Glutamatergic neuron (in vitro differentiated cells): ENCODE measurements at regions not wholly inside any gene's neighbourhood (a gene's known extent, or its start where the extent isn't known, plus 50 kb on each side); places are given as distances from the start of the nearest gene placed in this dataset.

Experiments
- DNase-seq: peaks from one replicate; pipeline ENCODE4 v3.0.0; 2022
- H3K27ac Mint-ChIP-seq: one replicate; pipeline ENCODE4 v1.8.0; 2020; ENCODE audit warnings: mild to moderate bottlenecking, mixed read lengths, inconsistent platforms; ENCODE audit not compliant: unreplicated experiment
- H3K27me3 Mint-ChIP-seq: one replicate; pipeline ENCODE4 v1.8.0; 2020; ENCODE audit warnings: mild to moderate bottlenecking, moderate library complexity, mixed read lengths, inconsistent platforms; ENCODE audit not compliant: unreplicated experiment
- H3K36me3 Mint-ChIP-seq: one replicate; pipeline ENCODE4 v1.8.0; 2020; ENCODE audit warnings: mild to moderate bottlenecking, mixed read lengths, inconsistent platforms; ENCODE audit not compliant: unreplicated experiment
- H3K4me1 Mint-ChIP-seq: one replicate; pipeline ENCODE4 v1.8.0; 2020; ENCODE audit warnings: mild to moderate bottlenecking, low read depth, mixed read lengths, inconsistent platforms; ENCODE audit not compliant: unreplicated experiment
- H3K4me3 Mint-ChIP-seq: one replicate; pipeline ENCODE4 v1.8.0; 2020; ENCODE audit warnings: mild to moderate bottlenecking, mixed read lengths, inconsistent platforms; ENCODE audit not compliant: unreplicated experiment
- H3K9me3 Mint-ChIP-seq: one replicate; pipeline ENCODE4 v1.8.0; 2020; ENCODE audit warnings: mild to moderate bottlenecking, moderate library complexity, mixed read lengths, inconsistent platforms; ENCODE audit not compliant: unreplicated experiment
- TF ChIP-seq, protein P1 (sequence below): fragments of 200-600 bp; sonication (generic); IDR thresholded peaks from one replicate; pipeline ENCODE4 v1.5.0; 2021; ENCODE audit not compliant: partially characterized antibody, unreplicated experiment

DNA sequence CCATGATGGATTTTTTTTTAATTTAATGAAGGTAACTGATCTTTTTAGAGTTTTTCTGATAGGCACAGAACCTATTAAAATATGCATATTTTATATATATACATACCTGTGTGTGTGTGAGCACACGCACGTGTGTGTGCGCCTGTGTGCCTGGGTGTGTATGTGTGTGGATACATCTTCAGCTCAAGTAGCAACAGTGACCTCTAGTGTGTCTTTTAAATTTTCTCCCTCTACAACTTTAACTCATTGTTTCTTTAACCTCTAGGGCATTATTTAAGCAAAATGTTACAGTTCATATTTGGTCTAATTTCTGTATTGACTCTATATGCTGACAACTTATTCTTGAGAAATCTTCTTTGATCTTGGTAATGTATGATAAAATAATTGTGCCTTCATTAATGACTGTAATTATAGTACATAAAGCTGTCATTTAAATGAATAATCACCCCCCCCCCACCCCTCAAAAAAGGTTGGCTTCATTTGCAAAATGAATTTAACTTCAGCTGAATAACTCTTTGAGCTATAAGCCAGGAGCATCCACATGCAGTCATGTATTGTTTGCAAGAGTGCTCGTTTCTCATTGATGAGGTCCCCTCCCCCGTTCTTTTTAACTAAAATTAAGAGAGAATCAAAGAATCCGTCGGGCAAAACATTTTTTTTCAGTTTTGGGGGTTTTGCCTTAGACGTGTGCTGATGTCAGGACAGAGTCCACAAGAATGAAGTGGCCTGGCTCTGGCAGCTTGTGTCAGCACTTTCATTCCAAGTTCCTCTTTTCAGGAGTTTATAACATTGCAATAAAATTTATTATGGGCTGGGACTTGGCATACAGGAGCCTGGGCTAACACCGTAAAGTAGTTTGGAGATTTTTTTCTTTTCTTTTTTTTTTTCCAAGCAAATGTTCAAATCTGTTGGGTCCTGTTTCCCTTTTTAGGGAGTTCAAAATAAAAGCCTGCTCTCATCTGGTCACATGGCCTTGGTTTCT is 80.0 kb downstream of the ETAA1 start:
- Mint-ChIP-seq H3K9me3 (no peaks in the 10 kb centered on the region), H3K27me3 (no peaks in the 10 kb centered on the region), H3K27ac (no peak overlapping the region), H3K4me1 (no peaks in the 10 kb centered on the region), H3K4me3 (no peak overlapping the region), H3K36me3 (no peaks in the 10 kb centered on the region)
- no peak for DNase-seq
- TF ChIP-seq, protein P1, sequence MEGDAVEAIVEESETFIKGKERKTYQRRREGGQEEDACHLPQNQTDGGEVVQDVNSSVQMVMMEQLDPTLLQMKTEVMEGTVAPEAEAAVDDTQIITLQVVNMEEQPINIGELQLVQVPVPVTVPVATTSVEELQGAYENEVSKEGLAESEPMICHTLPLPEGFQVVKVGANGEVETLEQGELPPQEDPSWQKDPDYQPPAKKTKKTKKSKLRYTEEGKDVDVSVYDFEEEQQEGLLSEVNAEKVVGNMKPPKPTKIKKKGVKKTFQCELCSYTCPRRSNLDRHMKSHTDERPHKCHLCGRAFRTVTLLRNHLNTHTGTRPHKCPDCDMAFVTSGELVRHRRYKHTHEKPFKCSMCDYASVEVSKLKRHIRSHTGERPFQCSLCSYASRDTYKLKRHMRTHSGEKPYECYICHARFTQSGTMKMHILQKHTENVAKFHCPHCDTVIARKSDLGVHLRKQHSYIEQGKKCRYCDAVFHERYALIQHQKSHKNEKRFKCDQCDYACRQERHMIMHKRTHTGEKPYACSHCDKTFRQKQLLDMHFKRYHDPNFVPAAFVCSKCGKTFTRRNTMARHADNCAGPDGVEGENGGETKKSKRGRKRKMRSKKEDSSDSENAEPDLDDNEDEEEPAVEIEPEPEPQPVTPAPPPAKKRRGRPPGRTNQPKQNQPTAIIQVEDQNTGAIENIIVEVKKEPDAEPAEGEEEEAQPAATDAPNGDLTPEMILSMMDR, result no peak

DNA sequence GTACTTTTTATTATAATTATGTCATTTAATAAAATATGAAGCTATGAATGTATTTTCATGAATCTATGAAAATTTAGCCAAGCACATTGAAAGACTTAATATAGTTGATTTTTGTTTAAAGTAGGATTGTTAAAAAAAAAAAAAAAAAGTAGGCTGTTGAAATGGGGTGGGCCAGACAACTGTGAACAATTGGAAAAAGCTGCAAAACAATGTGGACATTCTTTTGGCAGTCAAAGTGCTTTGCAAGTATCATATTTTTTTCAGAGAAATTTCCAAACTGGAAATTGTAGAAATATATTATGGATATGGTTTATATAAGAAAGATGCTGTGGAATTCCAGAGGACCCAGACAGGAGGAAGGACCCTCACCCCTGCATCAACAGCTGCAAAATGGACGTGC is 82.1 kb downstream of the ETAA1 start:
- Mint-ChIP-seq H3K4me3 (no peak overlapping the region), H3K36me3 (no peaks in the 10 kb centered on the region), H3K27ac (no peak overlapping the region), H3K4me1 (no peaks in the 10 kb centered on the region), H3K9me3 (no peaks in the 10 kb centered on the region), H3K27me3 (no peaks in the 10 kb centered on the region)
- DNase-seq, result no peak
- TF ChIP-seq, protein P1, result no peak

DNA sequence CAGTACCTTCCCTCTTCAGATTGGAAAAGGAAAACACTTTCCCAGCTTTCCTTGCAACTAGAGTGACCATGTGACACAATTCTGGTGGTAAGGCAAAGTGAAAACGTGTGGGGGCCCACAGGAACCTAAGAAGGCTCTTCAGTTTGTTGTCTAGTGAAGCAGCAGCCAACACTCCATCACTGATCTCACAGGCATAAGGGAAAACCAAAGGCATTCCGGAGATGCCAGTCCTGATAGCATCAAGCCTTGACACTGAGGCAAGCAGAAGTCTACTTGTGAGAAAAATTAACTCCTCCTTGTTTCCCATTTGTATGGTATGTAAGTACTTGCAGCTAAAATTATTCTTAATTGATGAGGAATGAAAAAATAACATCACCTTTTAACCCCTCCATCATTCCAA is 88.3 kb downstream of the ETAA1 start:
- H3K36me3 Mint-ChIP-seq, result no peaks in the 10 kb centered on the region
- H3K27ac Mint-ChIP-seq, result no peak overlapping the region
- no peak for DNase-seq
- no peaks in the 10 kb centered on the region for H3K4me1 Mint-ChIP-seq
- no peaks in the 10 kb centered on the region for H3K9me3 Mint-ChIP-seq
- H3K27me3 Mint-ChIP-seq, result no peaks in the 10 kb centered on the region
- TF ChIP-seq, protein P1, result no peak
- H3K4me3 Mint-ChIP-seq, result no peak overlapping the region

DNA sequence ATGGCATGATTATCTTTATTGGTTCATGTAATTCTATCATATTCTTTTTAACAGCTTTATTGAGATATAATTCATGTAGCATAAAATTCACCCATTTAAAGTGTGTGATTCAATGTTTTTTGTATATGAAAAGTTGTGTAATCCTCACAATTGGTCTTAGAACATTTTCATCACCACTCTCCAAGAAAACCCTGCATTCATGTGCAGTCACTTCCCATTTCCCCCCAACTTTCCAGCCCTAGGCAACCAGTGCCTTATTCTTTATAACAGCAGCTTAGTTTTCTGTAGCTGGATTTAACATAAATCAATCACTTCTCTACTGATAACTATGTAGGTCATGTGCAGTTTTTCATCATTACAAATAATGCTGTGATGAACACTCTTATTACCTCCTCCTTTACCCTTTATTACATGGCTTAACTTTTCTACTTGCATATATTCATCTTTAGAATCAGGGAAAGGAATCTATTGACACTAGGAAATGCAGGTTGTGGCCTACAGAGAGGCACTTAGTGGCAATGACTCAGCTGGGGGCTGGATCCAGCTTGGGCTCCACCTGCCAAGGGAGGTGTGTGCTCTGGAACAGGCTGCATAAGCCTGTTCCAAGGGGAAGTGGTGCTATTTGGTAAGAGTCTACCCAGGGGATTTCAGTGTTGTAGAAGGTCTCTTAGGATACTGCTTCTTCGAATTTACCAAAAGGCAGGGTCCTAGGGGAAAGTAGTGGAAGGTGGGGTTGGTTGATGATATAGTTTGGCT is 89.1 kb downstream of the ETAA1 start:
- no peak overlapping the region for H3K4me3 Mint-ChIP-seq
- H3K4me1 Mint-ChIP-seq, result no peaks in the 10 kb centered on the region
- no peaks in the 10 kb centered on the region for H3K27me3 Mint-ChIP-seq
- no peak for DNase-seq
- no peak overlapping the region for H3K27ac Mint-ChIP-seq
- no peaks in the 10 kb centered on the region for H3K9me3 Mint-ChIP-seq
- H3K36me3 Mint-ChIP-seq, result no peaks in the 10 kb centered on the region
- TF ChIP-seq, protein P1, result no peak
